ENCODE measurements at regions not wholly inside any gene's neighbourhood (a gene's known extent, or its start where the extent isn't known, plus 50 kb on each side); places are given as distances from the start of the nearest gene placed in this dataset.
A peak's percentile ranks its signal among the peaks of the same experiment; 100 is the strongest.

DNA sequence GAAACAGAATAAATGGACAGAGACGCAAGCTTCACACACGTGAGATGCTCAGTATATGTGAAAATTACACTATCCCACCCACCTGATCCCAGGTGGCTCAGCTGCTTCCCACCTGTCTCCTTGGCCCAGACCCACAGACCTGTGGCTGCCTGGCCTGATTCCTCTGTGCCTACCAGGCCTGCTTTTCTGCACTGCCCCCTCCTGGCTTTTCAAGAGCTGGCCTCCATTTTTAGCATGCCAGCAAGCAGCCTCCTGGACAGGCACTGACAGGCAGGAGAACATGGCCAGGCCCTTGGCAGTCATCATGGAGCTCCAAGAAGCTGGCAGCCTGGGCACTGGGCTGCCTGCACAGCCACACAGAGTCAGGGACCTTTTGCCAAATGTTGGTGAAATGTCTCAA is 79.5 kb upstream of the HMGXB4 start:
- H3K9me3 ChIP-seq (ENCODE audit: insufficient read depth in 2 of 2, low read depth in 1 of 2, low read length in 1 of 2) = no peaks in the 10 kb centered on the region
- H4K5ac ChIP-seq (ENCODE audit: insufficient read length, low read depth, low read length) = no peak overlapping the region
- no peak overlapping the region for H2AK5ac ChIP-seq (ENCODE audit: low read depth, low read length)
- H3K36me3 ChIP-seq (ENCODE audit: control insufficient read depth in 2 of 4, insufficient read depth in 4 of 4, low read length in 3 of 4) = no peaks in the 10 kb centered on the region
- no peaks in the 10 kb centered on the region; the same call in 1 of the 2 replicates for H3K23me2 ChIP-seq (ENCODE audit: low read depth, low read length)
- no peak overlapping the region for H2BK20ac ChIP-seq (ENCODE audit: low read length)
- no peaks in the 10 kb centered on the region for H3K27me3 ChIP-seq (replicated peaks in 1 of 4; ENCODE audit: control insufficient read depth in 3 of 4, extremely low read depth in 1 of 4, insufficient read depth in 3 of 4, low read length in 3 of 4)
- no peak overlapping the region for H4K91ac ChIP-seq (replicated peaks; ENCODE audit: insufficient read length, low read length)
- no peak overlapping the region for H2BK12ac ChIP-seq (ENCODE audit: low read depth, low read length)
- no peak overlapping the region for H3K56ac ChIP-seq (replicated peaks; ENCODE audit: insufficient read length, low read depth, low read length)
- H2BK120ac ChIP-seq (replicated peaks; ENCODE audit: low read depth, low read length) = no peak overlapping the region
- H2AFZ ChIP-seq (ENCODE audit: low read length) = no peak overlapping the region
- no peak overlapping the region for H3K4me2 ChIP-seq (ENCODE audit: insufficient read depth in 1 of 2, low read depth in 2 of 2, low read length in 2 of 2)
- no peak overlapping the region for H3K18ac ChIP-seq (ENCODE audit: extremely low read depth, low read length)
- H3K4ac ChIP-seq (replicated peaks; ENCODE audit: insufficient read length, low read depth, low read length) = no peak overlapping the region
- H2BK15ac ChIP-seq (ENCODE audit: low read length) = 0 out of 2 replicates have a peak overlapping the region, but pooled peaks have one; percentile 61
- FAIRE-seq (no peak), DNase-seq (ENCODE audit: low read depth in 1 of 2, low spot score in 2 of 2) (no peak)
- no peak overlapping the region for H2BK5ac ChIP-seq (ENCODE audit: low read depth, low read length)
- H3K79me2 ChIP-seq (ENCODE audit: control insufficient read depth in 1 of 2, insufficient read depth in 2 of 2, low read length in 2 of 2) = no peaks in the 10 kb centered on the region
- H3K23ac ChIP-seq (ENCODE audit: insufficient read length) = no peak overlapping the region
- H3K14ac ChIP-seq (ENCODE audit: insufficient read length) = no peak overlapping the region
- H3K27ac ChIP-seq (ENCODE audit: low read depth, low read length) = no peak overlapping the region
- CTCF ChIA-PET (ENCODE audit: partially characterized antibody) = interaction anchor here (0.7 to 2.1 kb wide), 11 partner anchors 12 to 56 kb away, joined by 3 to 14 read pairs (median 4); no protein-coding TSS in a partner anchor
- H4K20me1 ChIP-seq (replicated peaks in 1 of 2; ENCODE audit: control insufficient read depth in 1 of 2, insufficient read depth in 2 of 2, low read length in 2 of 2) = no peaks in the 10 kb centered on the region
- no peaks in the 10 kb centered on the region for H3K79me1 ChIP-seq (ENCODE audit: low read depth, low read length)
- H3K4me1 ChIP-seq (replicated peaks in 1 of 4; ENCODE audit: control insufficient read depth in 3 of 4, insufficient read depth in 4 of 4, low read length in 3 of 4) = peaks cover 0 to 2% (median 0%) of the 10 kb centered on the region in 4 experiments; a peak in 1 of 7 replicates
- TF ChIP-seq, protein P1, sequence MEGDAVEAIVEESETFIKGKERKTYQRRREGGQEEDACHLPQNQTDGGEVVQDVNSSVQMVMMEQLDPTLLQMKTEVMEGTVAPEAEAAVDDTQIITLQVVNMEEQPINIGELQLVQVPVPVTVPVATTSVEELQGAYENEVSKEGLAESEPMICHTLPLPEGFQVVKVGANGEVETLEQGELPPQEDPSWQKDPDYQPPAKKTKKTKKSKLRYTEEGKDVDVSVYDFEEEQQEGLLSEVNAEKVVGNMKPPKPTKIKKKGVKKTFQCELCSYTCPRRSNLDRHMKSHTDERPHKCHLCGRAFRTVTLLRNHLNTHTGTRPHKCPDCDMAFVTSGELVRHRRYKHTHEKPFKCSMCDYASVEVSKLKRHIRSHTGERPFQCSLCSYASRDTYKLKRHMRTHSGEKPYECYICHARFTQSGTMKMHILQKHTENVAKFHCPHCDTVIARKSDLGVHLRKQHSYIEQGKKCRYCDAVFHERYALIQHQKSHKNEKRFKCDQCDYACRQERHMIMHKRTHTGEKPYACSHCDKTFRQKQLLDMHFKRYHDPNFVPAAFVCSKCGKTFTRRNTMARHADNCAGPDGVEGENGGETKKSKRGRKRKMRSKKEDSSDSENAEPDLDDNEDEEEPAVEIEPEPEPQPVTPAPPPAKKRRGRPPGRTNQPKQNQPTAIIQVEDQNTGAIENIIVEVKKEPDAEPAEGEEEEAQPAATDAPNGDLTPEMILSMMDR (IDR thresholded peaks at IDR 0.05; ENCODE audit: control extremely low read depth in 1 of 3, insufficient read depth in 1 of 3, low read depth in 1 of 3, low read length in 3 of 3) = peak; percentile 47 to 56 (median 54)
- TF ChIP-seq RAD21 (IDR thresholded peaks at IDR 0.05 in 1 of 2, conservative IDR thresholded peaks at IDR 0.05 in 1 of 2; ENCODE audit: low read depth in 2 of 2, low read length in 2 of 2) = peak; percentile 18 to 42; a peak in 2 of 4 replicates
- peak; percentile 73 for TF ChIP-seq YY1 (IDR thresholded peaks at IDR 0.05; ENCODE audit: low read depth, low read length)
- TF ChIP-seq TAF7 (optimal IDR thresholded peaks at IDR 0.05; ENCODE audit: borderline replicate concordance, low read depth, low read length) = no peak
- WGBS, 2 experiments (ENCODE audit: extremely low coverage in 1 of 2, insufficient coverage in 1 of 2, insufficient read length in 1 of 2, insufficient replicate concordance in 2 of 2, low coverage in 1 of 2, low lambda C conversion rate in 2 of 2, missing lambda C conversion rate in 1 of 2) = 70% methylated on average over 2 of the region's 2 CpGs; no CpG with 5 or more reads in 1 of the 2 experiments
- 0 out of 2 replicates have a peak overlapping the region, but pooled peaks have one; percentile 37 for H4K8ac ChIP-seq (ENCODE audit: extremely low read depth, insufficient read depth, low read length)
- H3K4me3 ChIP-seq (ENCODE audit: extremely low read depth in 1 of 4, insufficient read depth in 2 of 4, low read depth in 3 of 4, low read length in 4 of 4) = no peak overlapping the region
- POLR2A ChIA-PET (ENCODE audit: partially characterized antibody) = no interaction called here
- no peak overlapping the region for H3K9ac ChIP-seq (replicated peaks in 1 of 4; ENCODE audit: extremely low read depth in 1 of 4, low read depth in 3 of 4, low read length in 3 of 4)

Measured in H1 (cell line).